GM12875 (cell line): ENCODE measurements at regions not wholly inside any gene's neighbourhood (a gene's known extent, or its start where the extent isn't known, plus 50 kb on each side); places are given as distances from the start of the nearest gene placed in this dataset.

ENCODE experiments used
- H3K4me3 ChIP-seq: one replicate; pipeline ENCODE4 v1.5.1; 2011; ENCODE audit warnings: low read depth, low read length, control low read depth
- CTCF ChIP-seq: IDR thresholded peaks from 2 replicates; pipeline ENCODE4 v1.5.1; 2011; ENCODE audit warnings: low read depth, mild to moderate bottlenecking, control low read depth, inconsistent platforms, low read length, moderate library complexity, borderline replicate concordance; ENCODE audit not compliant: insufficient read depth

- no peak overlapping the region for H3K4me3 ChIP-seq
- TF ChIP-seq CTCF, result no peak
Observed at GRCh38 chr1:177546346-177546745, 375.6 kb downstream of the BRINP2 start.

DNA sequence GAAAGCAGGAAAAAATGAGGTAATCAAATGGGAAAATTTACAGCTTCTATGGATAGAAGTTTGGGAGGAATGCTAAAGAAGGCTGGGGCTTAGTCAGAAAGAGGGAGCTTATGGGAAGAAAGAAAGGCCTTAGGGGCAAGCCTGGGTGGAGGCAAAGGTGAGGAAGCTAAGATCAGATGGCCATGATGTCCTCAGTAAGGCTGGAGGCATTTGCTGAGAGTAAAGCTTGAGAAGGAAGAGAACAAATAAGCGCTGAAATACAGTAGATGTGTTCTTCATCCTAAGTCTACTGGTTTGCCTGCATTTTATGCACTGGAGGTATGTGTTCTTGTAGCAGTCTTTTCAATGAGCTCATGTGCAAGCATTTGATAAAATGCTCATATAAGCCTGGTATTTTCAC lies 355.4 kb downstream of the BRINP2 start:
- TF ChIP-seq CTCF, result no peak
- H3K4me3 ChIP-seq, result no peak overlapping the region

DNA sequence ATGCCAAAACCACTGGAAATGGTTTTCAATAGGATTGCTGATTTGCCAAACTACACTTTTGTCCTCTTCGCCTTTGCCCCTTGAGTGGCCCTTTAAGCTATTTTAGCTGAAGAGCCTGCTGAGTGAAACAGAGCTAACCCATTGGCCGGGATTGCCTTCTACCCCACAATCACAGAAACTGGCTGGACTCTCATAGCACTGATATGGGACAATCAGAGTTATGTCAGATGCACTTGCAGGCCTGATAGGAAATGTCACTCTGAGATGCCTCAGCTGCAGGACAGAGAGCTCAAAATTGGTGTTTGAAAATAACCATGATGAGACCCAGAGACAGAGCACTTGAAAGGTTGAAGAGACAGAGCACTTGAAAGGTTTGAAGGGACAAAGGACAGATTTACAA lies 354.4 kb downstream of the BRINP2 start:
- TF ChIP-seq CTCF, result no peak

GRCh38 chr1:177517546-177517945 lies 346.8 kb downstream of the BRINP2 start:
- TF ChIP-seq CTCF, result no peak
- H3K4me3 ChIP-seq, result no peak overlapping the region

More for the DNA sequence above, 354.4 kb downstream of the BRINP2 start:
- H3K4me3 ChIP-seq, result no peak overlapping the region

GRCh38 chr1:177514207-177514606 lies 343.4 kb downstream of the BRINP2 start:
- H3K4me3 ChIP-seq, result no peak overlapping the region
- no peak for TF ChIP-seq CTCF

DNA sequence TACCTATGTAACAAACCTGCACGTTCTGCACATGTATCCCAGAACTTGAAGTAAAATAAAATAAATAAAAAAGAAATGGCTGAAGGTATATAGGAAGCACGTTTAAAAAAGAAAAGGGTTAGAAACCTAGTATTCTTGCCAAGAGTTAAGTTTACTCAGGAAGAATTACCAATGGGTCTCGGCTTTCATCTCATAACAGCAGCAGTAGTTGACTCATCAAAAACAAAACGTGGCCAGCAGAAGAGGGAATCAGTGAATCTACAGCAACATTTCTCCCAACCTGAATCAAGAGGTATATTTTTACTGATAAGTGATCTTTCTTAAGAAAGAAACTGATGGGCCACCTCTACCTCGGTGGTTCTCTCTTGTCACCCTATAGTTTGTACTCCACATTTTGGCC lies 340.3 kb downstream of the BRINP2 start:
- no peak overlapping the region for H3K4me3 ChIP-seq
- no peak for TF ChIP-seq CTCF

DNA sequence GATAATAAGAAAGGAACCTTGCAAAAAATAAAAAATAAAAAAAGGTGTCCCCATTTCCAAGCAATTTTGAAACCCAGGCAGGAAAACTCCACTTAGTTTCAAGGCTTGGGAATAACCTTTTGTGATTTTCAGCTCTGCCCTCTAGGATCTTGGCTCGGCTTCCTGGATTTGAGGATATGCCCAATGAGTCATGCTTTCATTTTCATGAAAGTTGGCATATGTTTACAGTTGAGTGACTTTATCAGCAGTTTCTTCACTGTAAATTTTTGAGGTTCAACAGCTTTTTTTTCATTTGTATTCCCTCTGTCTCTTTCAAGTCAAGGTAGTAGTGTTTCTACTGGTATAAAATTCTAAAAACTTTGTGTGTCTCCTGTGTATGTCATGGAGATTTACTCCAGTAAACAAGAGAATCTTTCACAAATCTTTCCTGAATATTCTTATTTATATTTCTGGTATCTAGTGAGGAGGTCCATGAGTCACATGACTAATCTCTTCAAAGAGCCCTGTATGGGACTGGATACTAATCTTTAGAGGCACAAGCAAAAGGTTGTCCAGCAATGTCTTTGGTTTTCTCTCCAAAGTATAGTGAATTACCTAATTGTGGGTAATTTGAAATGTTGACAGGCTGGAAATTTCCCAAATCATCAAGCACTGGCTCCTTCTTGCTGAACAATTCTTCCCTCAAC lies 335.3 kb downstream of the BRINP2 start:
- H3K4me3 ChIP-seq, result no peak overlapping the region
- TF ChIP-seq CTCF, result no peak
